OCI-LY7 (cell line): ENCODE measurements at regions not wholly inside any gene's neighbourhood (a gene's known extent, or its start where the extent isn't known, plus 50 kb on each side); places are given as distances from the start of the nearest gene placed in this dataset.

Experiments
- BruUV-seq: library from RNA; stranded (reverse); fragments of 400-500 nt; replicated peaks from 2 replicates; lab custom pipeline; 2021; lab: Mats Ljungman, UMichigan
- CTCF ChIA-PET: fragments of 300-600 bp; sonication (Branson Sonifier 250); formaldehyde crosslinking; loops from one replicate; lab custom pipeline; 2022; ENCODE audit warnings: antibody characterized with exemption; ENCODE audit not compliant: unreplicated experiment; lab: Charles Lee
- POLR2A ChIA-PET: fragments of 300-600 bp; sonication (Branson Sonifier 250); formaldehyde crosslinking; loops from one replicate; lab custom pipeline; 2022; ENCODE audit warnings: antibody characterized with exemption; lab: Charles Lee
- DNase-seq: peaks from one replicate; pipeline ENCODE4 v3.0.0-alpha.2; 2015; ENCODE audit warnings: low spot score
- H2AFZ ChIP-seq: fragments of 200-600 bp; sonication (generic), shearing (Covaris generic); 2 replicates; pipeline ENCODE4 v1.6.1; 2014; ENCODE audit warnings: mild to moderate bottlenecking, antibody characterized with exemption, low read length, moderate library complexity
- H3K27ac ChIP-seq: fragments of 200-600 bp; sonication (generic); 2 replicates; pipeline ENCODE4 v1.5.1; 2014; ENCODE audit warnings: mixed run types, low read depth, mild to moderate bottlenecking, moderate library complexity, low read length, inconsistent platforms; ENCODE audit not compliant: poor library complexity, severe bottlenecking
- H3K36me3 ChIP-seq: fragments of 200-600 bp; sonication (generic); 2 replicates; pipeline ENCODE4 v1.6.1; 2014; ENCODE audit warnings: mild to moderate bottlenecking, antibody characterized with exemption, low read length, moderate library complexity, mixed read lengths; ENCODE audit not compliant: insufficient read depth
- H3K4me1 ChIP-seq: fragments of 200-600 bp; sonication (generic); 2 replicates; pipeline ENCODE4 v1.5.1; 2014; ENCODE audit warnings: mild to moderate bottlenecking, low read length; ENCODE audit not compliant: insufficient read depth, poor library complexity, severe bottlenecking
- H3K4me2 ChIP-seq: fragments of 200-600 bp; sonication (generic); 2 replicates; pipeline ENCODE4 v1.6.1; 2014; ENCODE audit warnings: mild to moderate bottlenecking, low read length
- H3K4me3 ChIP-seq: fragments of 200-600 bp; sonication (generic); 2 replicates; pipeline ENCODE4 v1.5.1; 2014; ENCODE audit warnings: mild to moderate bottlenecking, low read depth, low read length; ENCODE audit not compliant: poor library complexity, severe bottlenecking
- H3K79me2 ChIP-seq: fragments of 200-600 bp; sonication (generic); 2 replicates; pipeline ENCODE4 v1.6.1; 2016; ENCODE audit warnings: low read depth, mild to moderate bottlenecking, low read length, moderate library complexity, mixed read lengths; ENCODE audit not compliant: insufficient read depth
- H3K9me2 ChIP-seq: fragments of 200-600 bp; sonication (generic); 2 replicates; pipeline ENCODE4 v1.6.1; 2016; ENCODE audit warnings: mild to moderate bottlenecking, low read length, mixed read lengths; ENCODE audit not compliant: insufficient read depth
- H3K9me3 ChIP-seq: fragments of 200-600 bp; sonication (generic); 2 replicates; pipeline ENCODE4 v1.6.1; 2014; ENCODE audit warnings: mild to moderate bottlenecking, mixed run types, low read length, mixed read lengths
- H4K20me1 ChIP-seq: fragments of 200-600 bp; sonication (generic); 2 replicates; pipeline ENCODE4 v1.6.1; 2014; ENCODE audit warnings: mild to moderate bottlenecking, antibody characterized with exemption, low read length, moderate library complexity, mixed read lengths; ENCODE audit not compliant: insufficient read depth
- CTCF ChIP-seq: fragments of 200-600 bp; sonication (generic); conservative IDR thresholded peaks from 2 replicates; pipeline ENCODE4 v1.5.1; 2014; ENCODE audit warnings: mild to moderate bottlenecking, antibody characterized with exemption, low read length, moderate library complexity, mixed read lengths
- EZH2phosphoT487 ChIP-seq: fragments of 200-600 bp; sonication (generic); IDR thresholded peaks from 2 replicates; pipeline ENCODE4 v1.6.1; 2018; ENCODE audit warnings: low read depth, borderline replicate concordance, mild to moderate bottlenecking, mixed run types, antibody characterized with exemption, low read length, moderate library complexity, mixed read lengths
- intact Hi-C: fragments of 100-400 bp; cut with micrococcal nuclease; formaldehyde crosslinking; loops from one replicate; pipeline ENCODE4 v1.10.0; 2022; ENCODE audit not compliant: unreplicated experiment

GRCh38 chr18:61609131-61609530 is 275.9 kb downstream of the CDH20 start:
- H4K20me1 ChIP-seq: no peaks in the 10 kb centered on the region
- intact Hi-C loops: no loop called here
- DNase-seq: no peak
- H3K9me3 ChIP-seq: no peaks in the 10 kb centered on the region
- no peak overlapping the region for H3K4me2 ChIP-seq
- ChIA-PET CTCF (no interaction called here), POLR2A (interaction anchor here (0.6 kb wide), 1 partner anchor 577 kb away, joined by 3 read pairs; no protein-coding TSS in a partner anchor)
- TF ChIP-seq EZH2phosphoT487: no peak
- no peak for TF ChIP-seq CTCF
- H3K27ac ChIP-seq: no peak overlapping the region
- BruUV-seq: no TSS peak
- H3K4me1 ChIP-seq: no peaks in the 10 kb centered on the region
- H2AFZ ChIP-seq: no peak overlapping the region
- no peak overlapping the region for H3K4me3 ChIP-seq
- H3K9me2 ChIP-seq: no peaks in the 10 kb centered on the region
- no peaks in the 10 kb centered on the region for H3K79me2 ChIP-seq
- no peaks in the 10 kb centered on the region for H3K36me3 ChIP-seq

- H2AFZ ChIP-seq: no peak overlapping the region
- no peaks in the 10 kb centered on the region for H3K4me1 ChIP-seq
- H3K4me3 ChIP-seq: no peak overlapping the region
- H3K79me2 ChIP-seq: no peaks in the 10 kb centered on the region
- no peak for DNase-seq
- TF ChIP-seq EZH2phosphoT487: no peak
- TF ChIP-seq CTCF: no peak
- no peaks in the 10 kb centered on the region for H3K9me3 ChIP-seq
- no peaks in the 10 kb centered on the region for H4K20me1 ChIP-seq
- no peaks in the 10 kb centered on the region for H3K36me3 ChIP-seq
- ChIA-PET CTCF (no interaction called here), POLR2A (no interaction called here)
- no peak overlapping the region for H3K27ac ChIP-seq
- no peak overlapping the region for H3K4me2 ChIP-seq
- BruUV-seq: no TSS peak
- intact Hi-C loops: no loop called here
- H3K9me2 ChIP-seq: no peaks in the 10 kb centered on the region
Measured at GRCh38 chr18:61608316-61608715, 275.1 kb downstream of the CDH20 start.

- no peak for TF ChIP-seq CTCF
- TF ChIP-seq EZH2phosphoT487: no peak
Measured at GRCh38 chr18:61607867-61608266, 274.6 kb downstream of the CDH20 start.

More at GRCh38 chr18:61607867-61608266, 274.6 kb downstream of the CDH20 start:
- H3K79me2 ChIP-seq: no peaks in the 10 kb centered on the region
- no peak overlapping the region for H2AFZ ChIP-seq
- no peaks in the 10 kb centered on the region for H3K9me3 ChIP-seq
- H3K9me2 ChIP-seq: no peaks in the 10 kb centered on the region
- no TSS peak for BruUV-seq
- H4K20me1 ChIP-seq: no peaks in the 10 kb centered on the region
- intact Hi-C loops: no loop called here
- H3K4me2 ChIP-seq: no peak overlapping the region
- H3K4me3 ChIP-seq: no peak overlapping the region
- POLR2A ChIA-PET: no interaction called here
- H3K36me3 ChIP-seq: no peaks in the 10 kb centered on the region
- H3K27ac ChIP-seq: no peak overlapping the region
- H3K4me1 ChIP-seq: no peaks in the 10 kb centered on the region
- CTCF ChIA-PET: no interaction called here
- DNase-seq: no peak
